ENCODE measurements at regions not wholly inside any gene's neighbourhood (a gene's known extent, or its start where the extent isn't known, plus 50 kb on each side); places are given as distances from the start of the nearest gene placed in this dataset.

GRCh38 chr15:92304223-92304975 lies 89.3 kb upstream of the ST8SIA2 start:
- Histone ChIP-seq H3K4me3 (no peak overlapping the region), H3K36me3 (no peaks in the 10 kb centered on the region), H3K9me3 (no peaks in the 10 kb centered on the region), H3K27me3 (no peaks in the 10 kb centered on the region), H3K4me1 (no peaks in the 10 kb centered on the region), H3K27ac (no peak overlapping the region)
- TF ChIP-seq CTCF (IDR thresholded peaks at IDR 0.05), result no peak
- DNase-seq (ENCODE audit: low spot score), result no peak

- no peaks in the 10 kb centered on the region for H3K27me3 ChIP-seq
- DNase-seq (ENCODE audit: low spot score), result no peak
- no peak overlapping the region for H3K4me3 ChIP-seq
- no peaks in the 10 kb centered on the region for H3K4me1 ChIP-seq
- no peaks in the 10 kb centered on the region for H3K9me3 ChIP-seq
- no peaks in the 10 kb centered on the region for H3K36me3 ChIP-seq
- no peak overlapping the region for H3K27ac ChIP-seq
- TF ChIP-seq CTCF (IDR thresholded peaks at IDR 0.05), result no peak
Measured at GRCh38 chr15:92305343-92305742, 88.3 kb upstream of the ST8SIA2 start.

DNA sequence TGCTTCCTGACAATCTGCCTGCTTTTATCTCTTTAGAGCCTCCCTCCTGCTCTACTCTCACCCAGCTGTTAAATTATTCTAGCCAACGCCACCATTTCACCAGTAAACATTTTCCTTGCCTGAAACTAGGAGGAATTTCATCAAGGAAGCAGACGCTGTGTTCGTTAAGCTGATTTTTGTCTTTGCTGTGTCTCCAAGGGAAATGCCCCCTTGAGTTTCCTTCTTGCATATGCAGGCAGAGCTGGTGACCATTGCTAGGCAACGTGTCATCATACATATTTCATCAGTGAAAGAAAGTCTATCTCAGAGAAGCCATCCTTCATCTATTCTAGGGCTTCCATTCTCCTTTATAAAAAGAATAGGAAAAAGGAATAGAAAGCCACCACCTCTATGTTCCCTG lies 87.0 kb upstream of the ST8SIA2 start:
- no peaks in the 10 kb centered on the region for H3K9me3 ChIP-seq
- no peaks in the 10 kb centered on the region for H3K27me3 ChIP-seq

DNA sequence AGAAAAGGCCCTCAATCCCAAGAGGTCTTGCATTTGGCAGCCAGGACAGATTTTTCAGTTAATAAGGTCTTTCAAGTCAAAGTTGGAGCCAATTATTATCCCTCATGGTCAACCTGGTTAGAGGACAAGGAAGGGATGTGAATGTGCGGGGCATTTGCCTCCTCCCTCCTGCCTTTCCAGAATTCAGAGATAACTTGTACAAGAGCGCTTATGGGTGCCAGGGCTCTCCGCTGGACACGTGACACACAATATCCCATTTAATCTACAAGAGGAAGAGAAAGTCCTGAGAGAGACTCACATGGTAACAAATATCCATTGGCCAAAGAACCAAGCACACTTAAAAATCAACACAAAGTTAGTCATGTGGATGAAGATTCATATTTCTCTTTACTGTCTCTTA lies 78.5 kb upstream of the ST8SIA2 start:
- Histone ChIP-seq H3K27me3 (no peaks in the 10 kb centered on the region), H3K4me1 (peaks cover 0 to 11% of the 10 kb centered on the region in 2 donors), H3K36me3 (no peaks in the 10 kb centered on the region), H3K4me3 (no peak overlapping the region), H3K9me3 (no peaks in the 10 kb centered on the region), H3K27ac (peak overlapping the region in 1 of 2 donors; percentile 35)
- no peak for TF ChIP-seq CTCF (IDR thresholded peaks at IDR 0.05)
- no peak for DNase-seq (ENCODE audit: low spot score)

More for the DNA sequence above, 87.0 kb upstream of the ST8SIA2 start:
- H3K4me3 ChIP-seq, result no peak overlapping the region
- DNase-seq (ENCODE audit: low spot score), result no peak
- no peak overlapping the region for H3K27ac ChIP-seq
- H3K4me1 ChIP-seq, result no peaks in the 10 kb centered on the region
- H3K36me3 ChIP-seq, result no peaks in the 10 kb centered on the region
- TF ChIP-seq CTCF (IDR thresholded peaks at IDR 0.05), result peak in 1 of 2 donors; percentile 40

- DNase-seq (ENCODE audit: low spot score), result no peak
- H3K4me3 ChIP-seq, result no peak overlapping the region
- peaks cover 0 to 11% of the 10 kb centered on the region in 2 donors for H3K4me1 ChIP-seq
- H3K36me3 ChIP-seq, result no peaks in the 10 kb centered on the region
- no peaks in the 10 kb centered on the region for H3K27me3 ChIP-seq
- TF ChIP-seq CTCF (IDR thresholded peaks at IDR 0.05), result no peak
- no peaks in the 10 kb centered on the region for H3K9me3 ChIP-seq
- peak overlapping the region in 1 of 2 donors; percentile 35 for H3K27ac ChIP-seq
Measured at GRCh38 chr15:92315595-92316211, 78.0 kb upstream of the ST8SIA2 start.
